Skeletal muscle tissue (tissue), 3 donors: ENCODE measurements at regions not wholly inside any gene's neighbourhood (a gene's known extent, or its start where the extent isn't known, plus 50 kb on each side); places are given as distances from the start of the nearest gene placed in this dataset.
"Not testable (repeated sequence)": the region's sequence is repeated elsewhere in the genome, so short reads cannot be mapped to it uniquely, and the experiment has no call there.

Experiments
- H3K27ac ChIP-seq: one replicate; pipeline ENCODE4 v1.7.0; 2013; ENCODE audit warnings: mild to moderate bottlenecking, low read depth, low read length, inconsistent platforms
- H3K27me3 ChIP-seq, 3 donors: one replicate each; pipeline ENCODE4 v1.7.0; 2013; ENCODE audit warnings: low read length in 3 of 3; ENCODE audit not compliant: control insufficient read depth in 3 of 3, insufficient read depth in 3 of 3
- H3K36me3 ChIP-seq, 3 donors: one replicate each; pipeline ENCODE4 v1.7.0; 2013; ENCODE audit warnings: low read length in 3 of 3; ENCODE audit not compliant: control insufficient read depth in 3 of 3, insufficient read depth in 3 of 3
- H3K4me1 ChIP-seq, 3 donors: one replicate each; pipeline ENCODE4 v1.7.0; 2013; ENCODE audit warnings: low read length in 3 of 3, mild to moderate bottlenecking in 3 of 3; ENCODE audit not compliant: control insufficient read depth in 3 of 3, insufficient read depth in 3 of 3
- H3K4me3 ChIP-seq, 3 donors: one replicate each; pipeline ENCODE4 v1.7.0; 2013; ENCODE audit warnings: low read length in 3 of 3
- H3K9ac ChIP-seq, 3 donors: one replicate each; pipeline ENCODE4 v1.7.0; 2013; ENCODE audit warnings: low read length in 3 of 3, mild to moderate bottlenecking in 3 of 3, moderate library complexity in 2 of 3, low read depth in 1 of 3
- H3K9me3 ChIP-seq, 3 donors: one replicate each; pipeline ENCODE4 v1.7.0; 2013; ENCODE audit warnings: low read length in 3 of 3; ENCODE audit not compliant: control insufficient read depth in 3 of 3
- donor health status: Osteomylitis.

DNA sequence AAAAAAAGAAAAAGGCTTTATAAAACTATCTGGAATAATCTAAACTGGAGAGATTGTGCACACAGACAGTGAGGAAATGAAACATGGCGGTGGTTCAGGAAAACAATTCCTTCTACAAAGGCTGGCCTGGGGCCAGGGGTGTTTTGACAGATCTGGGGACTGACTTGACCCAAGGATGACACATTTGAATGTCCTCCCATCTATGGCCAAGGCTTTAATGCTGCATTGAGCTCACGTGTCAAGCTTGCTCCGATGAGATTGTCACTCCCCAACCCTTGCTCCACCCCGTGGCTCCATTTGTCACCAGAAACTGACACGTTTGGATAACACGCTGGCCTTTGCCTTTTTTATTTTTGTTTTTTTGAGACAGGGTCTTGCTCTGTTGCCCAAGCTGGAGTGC, 156.1 kb downstream of the ZFP64 start:
- Histone ChIP-seq H3K36me3 (no peaks in the 10 kb centered on the region), H3K9me3 (no peaks in the 10 kb centered on the region), H3K4me3 (no peak overlapping the region), H3K4me1 (no peaks in the 10 kb centered on the region), H3K27ac (no peak overlapping the region), H3K27me3 (no peaks in the 10 kb centered on the region), H3K9ac (no peak overlapping the region)

DNA sequence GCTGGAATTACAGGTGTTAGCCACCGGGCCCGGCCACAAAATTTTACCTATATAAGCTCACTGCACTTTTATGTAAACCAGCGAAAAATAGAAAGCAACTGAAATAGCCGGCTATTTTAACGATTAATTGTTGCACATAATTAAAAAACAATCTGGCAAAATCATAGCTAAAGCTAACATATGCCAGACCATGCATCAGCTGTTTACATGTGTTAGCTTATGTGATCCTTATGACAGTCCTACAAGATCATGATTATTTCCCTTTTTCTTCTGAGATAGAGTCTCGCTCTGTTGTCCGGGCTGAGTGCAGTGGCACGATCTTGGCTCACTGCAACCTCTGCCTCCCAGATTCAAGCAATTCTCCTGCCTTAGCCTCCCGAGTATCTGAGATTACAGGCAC, 157.0 kb downstream of the ZFP64 start:
- Histone ChIP-seq H3K36me3 (no peaks in the 10 kb centered on the region), H3K9ac (no peak overlapping the region), H3K27me3 (no peaks in the 10 kb centered on the region), H3K27ac (no peak overlapping the region), H3K4me1 (no peaks in the 10 kb centered on the region), H3K9me3 (no peaks in the 10 kb centered on the region), H3K4me3 (no peak overlapping the region)

DNA sequence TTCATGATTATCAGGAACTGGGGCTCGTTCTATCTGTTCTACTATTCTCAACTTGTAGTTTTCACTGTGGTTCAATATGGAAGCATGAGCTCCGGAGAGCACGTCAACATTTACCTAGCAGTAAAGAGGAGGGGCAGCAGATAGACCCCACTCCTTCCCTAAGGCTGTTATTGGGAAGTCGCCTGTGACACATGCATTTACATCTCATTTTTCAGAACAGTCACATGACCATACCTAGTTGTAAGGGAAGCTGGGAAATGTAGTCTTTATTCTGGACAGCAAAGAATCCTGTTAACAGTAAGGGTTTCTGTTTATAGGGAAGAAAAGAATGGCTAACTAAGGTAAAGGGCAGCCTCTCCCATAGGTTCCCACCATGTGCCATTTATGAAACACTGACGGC, 158.3 kb downstream of the ZFP64 start:
- Histone ChIP-seq H3K9ac (no peak overlapping the region), H3K4me3 (no peak overlapping the region), H3K27me3 (no peaks in the 10 kb centered on the region), H3K36me3 (no peaks in the 10 kb centered on the region), H3K4me1 (no peaks in the 10 kb centered on the region), H3K27ac (no peak overlapping the region), H3K9me3 (no peaks in the 10 kb centered on the region)

DNA sequence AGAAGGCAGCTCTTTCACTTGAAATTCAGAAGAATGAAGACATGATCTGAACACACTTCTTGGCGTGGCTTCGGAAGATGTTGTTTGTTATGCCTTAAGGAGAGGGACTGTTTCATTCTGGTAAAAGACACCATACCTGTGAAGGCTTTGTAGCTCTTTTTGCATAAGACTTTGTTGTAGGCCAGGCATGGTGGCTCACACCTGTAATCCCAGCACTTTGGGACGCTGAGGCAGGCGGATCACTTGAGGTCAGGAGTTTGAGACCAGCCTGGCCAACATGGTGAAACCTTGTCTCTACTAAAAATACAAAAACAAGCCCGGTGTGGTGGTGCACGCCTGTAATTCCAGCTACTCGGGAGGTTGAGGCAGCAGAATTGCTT, 159.3 kb downstream of the ZFP64 start:
- H3K4me3 ChIP-seq, H3K4me1 ChIP-seq, H3K9ac ChIP-seq, H3K27ac ChIP-seq, H3K9me3 ChIP-seq, H3K36me3 ChIP-seq, H3K27me3 ChIP-seq: not testable (repeated sequence)

DNA sequence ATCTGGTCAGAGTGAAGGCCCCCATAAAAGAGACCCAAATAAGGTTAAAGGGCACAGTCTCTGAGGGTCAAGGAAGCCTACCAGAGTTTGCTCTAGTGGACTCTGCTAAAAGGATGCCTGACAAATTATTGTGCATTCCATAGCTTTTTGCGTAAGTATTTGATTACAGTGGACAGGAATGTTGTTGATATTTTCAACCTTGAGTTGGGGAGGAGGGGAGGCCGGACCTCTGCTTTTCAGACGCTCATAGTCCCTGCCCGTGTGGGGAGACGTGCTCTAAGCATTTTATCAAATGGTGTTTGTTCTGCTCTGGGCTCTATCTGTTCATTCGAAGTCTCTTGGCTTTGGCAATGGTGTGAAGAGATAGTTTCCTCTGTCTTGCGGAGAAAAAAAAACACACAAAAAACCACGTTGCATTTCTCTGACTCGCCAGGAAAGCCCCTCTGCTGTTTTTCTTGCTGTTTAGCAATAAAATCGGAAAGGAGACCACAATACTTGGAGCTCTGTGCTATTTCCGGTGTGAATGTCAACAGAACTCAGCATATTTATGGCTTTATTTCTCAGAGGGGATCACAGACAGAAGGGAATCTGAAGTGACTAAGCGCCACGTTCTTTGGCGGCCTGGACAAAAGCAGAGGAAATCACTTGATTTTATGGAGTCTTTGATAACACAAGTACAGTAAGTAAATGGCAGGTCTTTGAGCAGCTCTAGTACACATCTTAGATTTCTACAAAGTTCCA, 159.8 kb downstream of the ZFP64 start:
- Histone ChIP-seq H3K9ac (no peak overlapping the region), H3K4me1 (no peaks in the 10 kb centered on the region), H3K27ac (no peak overlapping the region), H3K36me3 (no peaks in the 10 kb centered on the region), H3K27me3 (no peaks in the 10 kb centered on the region), H3K4me3 (no peak overlapping the region), H3K9me3 (no peaks in the 10 kb centered on the region)

DNA sequence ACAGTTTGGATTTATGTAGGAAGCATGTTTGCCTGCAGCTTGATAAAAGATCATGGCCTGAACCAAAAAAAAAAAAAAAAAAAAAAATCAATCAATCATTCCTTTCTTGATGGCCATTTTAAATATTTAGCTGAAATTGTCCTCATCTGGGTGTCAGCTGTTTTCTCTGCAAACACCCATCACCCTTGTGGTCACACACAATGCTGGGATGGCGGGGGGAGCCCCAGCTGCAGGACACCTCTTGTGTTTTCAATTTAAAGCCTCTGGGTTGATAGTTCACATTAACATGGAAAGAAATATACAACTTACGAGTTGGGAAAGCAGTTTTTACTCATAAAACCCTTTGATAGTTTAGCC, 160.4 kb downstream of the ZFP64 start:
- Histone ChIP-seq H3K9ac (no peak overlapping the region), H3K27ac (no peak overlapping the region)

DNA sequence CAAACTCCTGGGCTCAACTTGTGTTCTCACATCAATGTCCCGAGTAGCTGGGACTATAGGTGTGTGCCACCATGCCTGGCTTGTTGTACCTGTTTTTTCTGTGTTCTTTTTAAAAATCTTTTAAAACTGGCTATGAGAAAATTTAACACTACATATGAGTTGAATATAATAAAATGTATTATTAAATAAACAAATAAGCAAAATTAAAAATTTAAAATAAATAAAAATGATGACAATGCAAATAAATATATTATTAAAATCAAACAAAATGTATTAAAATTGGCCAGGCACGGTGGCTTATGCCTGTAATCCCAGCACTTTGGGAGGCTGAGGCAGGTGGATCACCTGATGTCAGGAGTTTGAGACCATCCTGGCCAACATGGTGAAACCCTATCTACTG, 162.4 kb downstream of the ZFP64 start:
- not testable (repeated sequence) for H3K27ac ChIP-seq, H3K27me3 ChIP-seq, H3K4me3 ChIP-seq, H3K9ac ChIP-seq, H3K36me3 ChIP-seq, H3K4me1 ChIP-seq, H3K9me3 ChIP-seq

More for the DNA sequence above, 160.4 kb downstream of the ZFP64 start:
- no peaks in the 10 kb centered on the region for H3K9me3 ChIP-seq
- no peaks in the 10 kb centered on the region for H3K36me3 ChIP-seq
- no peaks in the 10 kb centered on the region for H3K4me1 ChIP-seq
- H3K4me3 ChIP-seq = no peak overlapping the region
- no peaks in the 10 kb centered on the region for H3K27me3 ChIP-seq

DNA sequence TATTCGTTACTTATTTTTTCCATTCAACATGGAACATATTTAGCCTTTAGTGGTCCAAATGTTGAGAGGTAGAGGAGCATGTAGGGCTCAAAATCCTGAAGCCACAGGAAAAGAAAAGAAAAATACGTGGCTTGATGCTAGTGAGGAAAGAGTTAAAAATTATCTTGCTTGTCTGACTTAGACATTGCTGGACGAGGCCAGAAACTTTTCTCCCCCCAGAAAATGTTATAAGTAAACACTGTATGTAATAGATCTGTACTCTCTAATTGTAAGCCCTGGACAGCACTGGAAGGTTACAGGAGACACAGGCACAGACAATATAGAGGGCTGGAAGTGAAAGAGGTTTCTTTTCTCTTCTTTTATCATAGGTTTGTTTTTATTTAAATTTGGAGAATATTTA, 165.6 kb downstream of the ZFP64 start:
- Histone ChIP-seq H3K9me3 (no peaks in the 10 kb centered on the region), H3K4me1 (no peaks in the 10 kb centered on the region), H3K27ac (no peak overlapping the region), H3K27me3 (no peaks in the 10 kb centered on the region), H3K4me3 (no peak overlapping the region), H3K9ac (no peak overlapping the region), H3K36me3 (no peaks in the 10 kb centered on the region)

DNA sequence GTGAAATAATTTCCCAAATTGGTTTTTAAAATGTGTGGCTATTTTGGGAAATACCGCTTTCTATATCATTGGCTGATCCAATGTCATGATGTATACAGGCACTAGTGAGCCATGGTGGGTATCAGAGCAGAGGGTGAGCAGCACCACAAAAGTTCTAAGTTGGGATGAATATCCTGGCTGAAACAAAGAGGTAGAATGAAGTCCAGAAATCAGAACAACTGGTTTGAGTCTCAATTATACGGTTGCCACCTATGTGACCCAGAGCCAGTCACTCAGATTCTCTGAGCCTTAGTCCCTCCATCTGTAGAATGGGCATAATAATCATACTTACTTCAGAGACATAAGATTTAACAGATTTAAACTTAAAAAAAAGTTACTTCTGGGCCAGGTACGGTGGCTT, 172.3 kb downstream of the ZFP64 start:
- Histone ChIP-seq H3K27me3 (no peaks in the 10 kb centered on the region), H3K4me1 (no peaks in the 10 kb centered on the region), H3K9ac (no peak overlapping the region), H3K27ac (no peak overlapping the region), H3K36me3 (no peaks in the 10 kb centered on the region), H3K4me3 (no peak overlapping the region), H3K9me3 (no peaks in the 10 kb centered on the region)

DNA sequence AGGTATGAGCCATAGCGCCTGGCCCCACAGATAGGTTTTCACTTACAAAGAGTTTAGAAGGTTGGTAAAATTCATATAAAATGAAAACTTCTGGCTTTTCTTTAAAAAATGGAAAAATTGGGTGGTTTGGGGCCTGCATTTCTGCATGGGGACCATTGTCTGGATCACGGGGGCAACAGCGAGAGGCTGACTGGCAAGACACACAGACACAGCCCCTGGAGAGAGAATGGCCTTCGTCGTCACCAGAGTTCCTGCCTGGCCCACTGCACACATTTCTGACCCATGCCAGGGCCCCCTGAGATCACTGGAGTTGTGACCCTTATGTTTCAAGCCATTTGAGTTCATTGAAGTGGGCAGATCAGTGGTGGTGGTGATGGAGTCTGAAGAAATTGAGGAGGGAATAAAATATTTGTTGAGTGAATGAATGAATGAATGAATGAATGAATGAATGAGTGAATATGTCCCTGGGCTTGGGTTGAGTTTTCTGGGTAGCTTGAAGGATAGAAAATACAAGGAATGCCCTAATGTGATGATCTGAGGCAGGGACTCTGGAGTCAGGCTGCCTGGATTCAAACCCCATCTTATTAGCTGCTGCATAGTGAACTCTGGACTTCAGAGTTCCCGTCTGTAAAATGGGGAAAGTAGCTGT, 173.8 kb downstream of the ZFP64 start:
- H3K9ac ChIP-seq = no peak overlapping the region
- H3K9me3 ChIP-seq = no peaks in the 10 kb centered on the region
- no peak overlapping the region for H3K27ac ChIP-seq
- no peak overlapping the region for H3K4me3 ChIP-seq
- H3K4me1 ChIP-seq = no peaks in the 10 kb centered on the region
- H3K27me3 ChIP-seq = no peaks in the 10 kb centered on the region
- H3K36me3 ChIP-seq = no peaks in the 10 kb centered on the region
